ENCODE measurements at regions not wholly inside any gene's neighbourhood (a gene's known extent, or its start where the extent isn't known, plus 50 kb on each side); places are given as distances from the start of the nearest gene placed in this dataset.
"Not testable (repeated sequence)": the region's sequence is repeated elsewhere in the genome, so short reads cannot be mapped to it uniquely, and the experiment has no call there.

DNA sequence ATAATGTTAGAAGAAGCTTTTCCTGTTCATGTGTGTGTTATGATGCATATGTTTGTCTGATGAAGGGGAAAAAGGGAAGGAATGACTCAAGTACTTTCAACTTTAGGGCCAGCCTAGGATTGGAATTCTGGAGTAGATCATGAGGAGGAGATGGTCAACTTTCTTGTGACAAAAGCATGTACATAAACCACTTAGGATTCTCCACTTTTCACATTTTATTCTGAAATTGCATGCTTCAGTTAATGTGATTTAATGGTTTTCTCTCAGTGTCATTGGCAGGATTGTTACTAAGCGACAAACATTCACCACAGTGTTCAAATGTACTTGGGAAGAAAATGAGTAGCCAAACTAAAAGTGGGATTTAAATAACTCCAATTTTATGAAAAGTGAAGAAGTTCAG lies 80.1 kb downstream of the UTRN start:
- Mint-ChIP-seq H3K4me3 (no peak overlapping the region), H3K4me1 (ENCODE audit: low read depth) (peaks cover 64% of the 10 kb centered on the region), H3K9me3 (no peaks in the 10 kb centered on the region), H3K36me3 (ENCODE audit: low read depth) (peaks cover 9% of the 10 kb centered on the region), H3K27me3 (ENCODE audit: insufficient read depth) (peaks cover under 1% of the 10 kb centered on the region; the same call in 1 of the 2 replicates), H3K27ac (peak overlapping the region; percentile 63)
- TF ChIP-seq, protein P1, sequence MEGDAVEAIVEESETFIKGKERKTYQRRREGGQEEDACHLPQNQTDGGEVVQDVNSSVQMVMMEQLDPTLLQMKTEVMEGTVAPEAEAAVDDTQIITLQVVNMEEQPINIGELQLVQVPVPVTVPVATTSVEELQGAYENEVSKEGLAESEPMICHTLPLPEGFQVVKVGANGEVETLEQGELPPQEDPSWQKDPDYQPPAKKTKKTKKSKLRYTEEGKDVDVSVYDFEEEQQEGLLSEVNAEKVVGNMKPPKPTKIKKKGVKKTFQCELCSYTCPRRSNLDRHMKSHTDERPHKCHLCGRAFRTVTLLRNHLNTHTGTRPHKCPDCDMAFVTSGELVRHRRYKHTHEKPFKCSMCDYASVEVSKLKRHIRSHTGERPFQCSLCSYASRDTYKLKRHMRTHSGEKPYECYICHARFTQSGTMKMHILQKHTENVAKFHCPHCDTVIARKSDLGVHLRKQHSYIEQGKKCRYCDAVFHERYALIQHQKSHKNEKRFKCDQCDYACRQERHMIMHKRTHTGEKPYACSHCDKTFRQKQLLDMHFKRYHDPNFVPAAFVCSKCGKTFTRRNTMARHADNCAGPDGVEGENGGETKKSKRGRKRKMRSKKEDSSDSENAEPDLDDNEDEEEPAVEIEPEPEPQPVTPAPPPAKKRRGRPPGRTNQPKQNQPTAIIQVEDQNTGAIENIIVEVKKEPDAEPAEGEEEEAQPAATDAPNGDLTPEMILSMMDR (IDR thresholded peaks at IDR 0.05): no peak
- DNase-seq: peak; percentile 13

DNA sequence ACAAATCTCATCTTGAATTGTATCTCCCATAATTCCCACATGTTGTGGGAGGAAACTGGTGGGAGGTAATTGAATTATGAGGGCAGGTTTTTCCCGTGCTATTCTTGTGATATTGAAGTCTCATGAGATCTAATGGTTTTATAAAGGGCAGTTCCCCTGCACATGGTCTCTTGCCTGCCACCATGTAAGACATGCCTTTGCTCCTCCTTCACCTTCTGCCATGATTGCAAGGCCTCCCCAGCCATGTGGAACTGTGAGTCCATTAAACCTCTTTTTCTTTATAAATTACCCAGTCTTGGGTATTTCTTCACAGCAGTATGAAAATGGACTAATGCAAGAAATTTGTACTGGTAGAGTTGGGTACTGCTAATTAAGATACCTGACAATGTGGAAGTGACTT lies 84.6 kb downstream of the UTRN start:
- H3K9me3 Mint-ChIP-seq; DNase-seq; H3K27ac Mint-ChIP-seq; H3K4me3 Mint-ChIP-seq; H3K27me3 Mint-ChIP-seq (ENCODE audit: insufficient read depth): not testable (repeated sequence)
- peaks cover 30% of the 10 kb centered on the region for H3K4me1 Mint-ChIP-seq (ENCODE audit: low read depth)
- peaks cover 26% of the 10 kb centered on the region for H3K36me3 Mint-ChIP-seq (ENCODE audit: low read depth)

DNA sequence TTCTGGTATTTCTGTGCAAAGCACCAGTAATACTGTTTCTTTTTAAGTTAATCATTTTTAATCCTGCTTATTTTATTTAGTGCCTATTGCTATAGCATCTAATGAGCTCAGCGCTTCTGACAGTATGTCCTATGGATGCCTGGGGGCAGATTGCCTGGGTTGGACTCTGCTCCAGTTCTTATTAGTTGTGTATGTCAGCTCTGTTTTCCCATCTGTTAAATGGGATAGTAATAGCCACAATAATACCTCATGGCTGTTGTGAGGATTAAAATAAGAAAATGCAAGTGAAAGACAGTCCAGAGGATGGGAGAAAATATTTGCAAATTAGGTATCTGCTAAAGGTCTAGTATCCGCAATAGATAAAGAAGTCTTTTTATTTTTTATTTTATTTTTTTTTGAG lies 87.0 kb downstream of the UTRN start:
- H3K9me3 Mint-ChIP-seq: no peaks in the 10 kb centered on the region
- peaks cover 4% of the 10 kb centered on the region for H3K27me3 Mint-ChIP-seq (ENCODE audit: insufficient read depth)
- peaks cover 17% of the 10 kb centered on the region for H3K4me1 Mint-ChIP-seq (ENCODE audit: low read depth)
- no peak for DNase-seq
- no peak overlapping the region for H3K4me3 Mint-ChIP-seq
- no peak overlapping the region for H3K27ac Mint-ChIP-seq
- TF ChIP-seq, protein P1 (IDR thresholded peaks at IDR 0.05): no peak
- H3K36me3 Mint-ChIP-seq (ENCODE audit: low read depth): peaks cover 22% of the 10 kb centered on the region

DNA sequence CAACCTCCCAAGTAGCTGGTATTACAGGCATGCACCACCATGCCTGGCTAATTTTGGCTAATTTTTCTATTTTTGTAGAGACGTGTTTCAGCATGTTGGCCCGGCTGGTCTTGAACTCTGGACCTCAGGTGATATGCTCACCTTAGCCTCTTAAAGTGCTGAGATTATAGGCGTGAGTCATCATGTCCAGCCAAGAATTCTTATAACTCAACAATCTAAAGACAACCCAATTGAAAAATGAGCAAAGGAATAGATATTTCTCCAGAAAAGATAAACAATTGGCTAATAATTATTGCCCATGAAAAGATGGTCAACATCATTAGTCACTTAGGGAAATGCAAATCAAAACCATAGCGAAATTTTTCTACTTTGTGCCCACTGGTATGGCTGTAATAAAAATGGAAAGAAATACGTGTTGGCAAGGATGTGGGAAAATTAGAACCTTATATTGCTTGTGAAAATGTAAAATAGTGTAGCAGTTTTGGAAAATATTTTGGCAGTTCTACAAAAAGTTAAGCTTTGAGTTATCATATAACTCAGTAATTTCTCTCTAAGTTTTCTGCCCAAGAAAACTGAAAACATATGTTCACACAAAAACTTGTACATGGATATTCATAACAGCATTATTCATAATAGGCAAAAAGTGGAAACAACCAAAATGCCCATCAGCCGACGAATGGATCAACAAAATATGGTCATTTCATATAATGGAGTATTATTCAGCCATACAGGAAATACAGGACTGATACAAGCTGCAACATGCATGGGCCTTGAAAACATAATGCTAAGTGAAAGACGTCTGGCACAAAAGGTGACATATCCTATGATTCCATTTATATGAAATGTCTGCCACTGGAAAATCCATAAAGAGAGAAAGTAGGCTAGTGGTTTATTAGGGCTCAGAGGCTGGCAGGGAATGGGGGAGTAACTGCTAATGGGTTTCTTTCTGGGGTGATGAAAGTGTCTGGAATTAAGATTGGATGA lies 87.8 kb downstream of the UTRN start:
- DNase-seq: no peak
- H3K4me3 Mint-ChIP-seq: no peak overlapping the region
- H3K27me3 Mint-ChIP-seq (ENCODE audit: insufficient read depth): peaks cover 4% of the 10 kb centered on the region
- H3K4me1 Mint-ChIP-seq (ENCODE audit: low read depth): peaks cover 25% of the 10 kb centered on the region
- H3K9me3 Mint-ChIP-seq: no peaks in the 10 kb centered on the region
- no peak overlapping the region for H3K27ac Mint-ChIP-seq
- peaks cover 22% of the 10 kb centered on the region for H3K36me3 Mint-ChIP-seq (ENCODE audit: low read depth)
- TF ChIP-seq, protein P1 (IDR thresholded peaks at IDR 0.05): no peak

DNA sequence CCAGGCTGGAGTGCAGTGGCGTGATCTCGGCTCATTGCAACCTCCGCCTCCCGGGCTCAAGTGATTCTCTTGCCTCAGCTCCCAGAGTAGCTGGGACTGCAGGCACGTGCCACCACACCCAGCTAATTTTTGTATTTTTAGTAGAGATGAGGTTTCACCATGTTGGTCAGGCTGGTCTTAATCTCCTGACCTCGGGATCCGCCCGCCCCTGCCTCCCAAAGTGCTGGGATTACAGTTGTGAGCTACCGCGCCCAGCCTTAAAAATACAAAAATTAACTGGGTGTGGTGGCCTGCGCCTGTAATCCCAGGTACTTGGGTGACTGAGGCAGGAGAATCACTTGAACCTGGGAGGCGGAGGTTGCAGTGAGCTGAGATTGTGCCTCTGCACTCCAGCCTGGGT lies 89.4 kb downstream of the UTRN start:
- not testable (repeated sequence) for H3K27ac Mint-ChIP-seq; H3K27me3 Mint-ChIP-seq (ENCODE audit: insufficient read depth); H3K9me3 Mint-ChIP-seq; DNase-seq; H3K4me3 Mint-ChIP-seq
- Mint-ChIP-seq H3K36me3 (ENCODE audit: low read depth) (peaks cover 27% of the 10 kb centered on the region), H3K4me1 (ENCODE audit: low read depth) (peaks cover 41% of the 10 kb centered on the region)

DNA sequence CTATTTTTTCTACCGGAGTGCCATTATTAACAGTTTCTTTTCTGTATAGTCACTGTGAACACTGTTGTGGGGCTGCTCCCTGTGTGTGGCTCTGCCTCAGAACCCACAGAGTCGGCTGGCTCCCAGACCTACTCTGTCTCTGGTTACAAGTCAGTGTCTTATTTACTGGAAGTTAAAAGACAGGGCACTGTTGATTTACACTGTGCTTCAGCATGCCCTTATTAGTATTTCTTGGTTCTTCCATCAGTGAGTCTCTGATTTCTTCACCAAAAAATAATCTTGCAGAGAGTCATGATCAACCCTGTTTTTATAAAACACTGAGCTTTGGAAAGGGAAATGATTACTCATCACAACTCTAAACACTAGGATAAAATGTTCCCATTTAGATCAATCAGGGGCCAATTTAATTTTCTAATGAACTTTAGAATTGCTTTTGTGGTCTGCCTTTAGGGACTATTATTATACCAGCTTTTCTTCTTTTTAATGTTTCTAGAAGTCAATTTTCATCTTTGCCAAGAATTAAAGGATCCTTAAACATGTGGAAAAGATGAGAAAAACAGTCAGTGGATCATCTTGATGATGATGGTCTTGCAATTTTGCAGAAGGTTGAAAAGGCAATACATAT lies 92.6 kb downstream of the UTRN start:
- peaks cover 46% of the 10 kb centered on the region for H3K4me1 Mint-ChIP-seq (ENCODE audit: low read depth)
- H3K27ac Mint-ChIP-seq: peak overlapping the region; percentile 80
- H3K9me3 Mint-ChIP-seq: peaks cover 11% of the 10 kb centered on the region
- peaks cover 34% of the 10 kb centered on the region for H3K36me3 Mint-ChIP-seq (ENCODE audit: low read depth)
- TF ChIP-seq, protein P1 (IDR thresholded peaks at IDR 0.05): no peak
- peak; percentile 68 for DNase-seq
- peak overlapping the region; percentile 68 for H3K4me3 Mint-ChIP-seq
- H3K27me3 Mint-ChIP-seq (ENCODE audit: insufficient read depth): no peaks in the 10 kb centered on the region; the same call in 1 of the 2 replicates

Measured in HFFc6 (cell line).